ENCODE measurements at regions not wholly inside any gene's neighbourhood (a gene's known extent, or its start where the extent isn't known, plus 50 kb on each side); places are given as distances from the start of the nearest gene placed in this dataset.

GRCh38 chr15:92268900-92269299 is 124.8 kb upstream of the ST8SIA2 start:
- TF ChIP-seq ZFP30 (CRISPR knock-in tag; IDR thresholded peaks at IDR 0.05) (no peak), ZFP3 (CRISPR knock-in tag; IDR thresholded peaks at IDR 0.05) (no peak), RARB (CRISPR knock-in tag; IDR thresholded peaks at IDR 0.05) (no peak), ZNF565 (CRISPR knock-in tag; conservative IDR thresholded peaks at IDR 0.05; ENCODE audit: low read depth) (no peak), SNAI2 (CRISPR knock-in tag; IDR thresholded peaks at IDR 0.05) (no peak)
